Neural cell (in vitro differentiated cells): ENCODE measurements at regions not wholly inside any gene's neighbourhood (a gene's known extent, or its start where the extent isn't known, plus 50 kb on each side); places are given as distances from the start of the nearest gene placed in this dataset.

Source experiments
- H2AFZ ChIP-seq: fragments of 200-600, 300-800 bp; sonication (generic), shearing (Covaris generic); 2 replicates; pipeline ENCODE4 v1.6.0; 2014; ENCODE audit warnings: low read depth, mild to moderate bottlenecking, antibody characterized with exemption, low read length, moderate library complexity
- H3F3A ChIP-seq: fragments of 200-600 bp; shearing (Covaris generic); 2 replicates; pipeline ENCODE4 v1.6.1; 2016; ENCODE audit warnings: mild to moderate bottlenecking, moderate library complexity, mixed read lengths, antibody characterized with exemption, low read length; ENCODE audit not compliant: insufficient read depth, poor library complexity, severe bottlenecking
- H3K27ac ChIP-seq: fragments of 200-600, 300-800 bp; sonication (generic), shearing (Covaris generic); 2 replicates; pipeline ENCODE4 v1.5.1; 2014; ENCODE audit warnings: mild to moderate bottlenecking, low read length, moderate library complexity
- H3K27me3 ChIP-seq: fragments of 300-800, 200-600 bp; sonication (generic), shearing (Covaris generic); 2 replicates; pipeline ENCODE4 v1.6.0; 2014; ENCODE audit warnings: mild to moderate bottlenecking, low read depth, low read length, moderate library complexity; ENCODE audit not compliant: insufficient read depth
- H3K36me3 ChIP-seq: fragments of 300-800, 200-600 bp; sonication (generic), shearing (Covaris generic); 2 replicates; pipeline ENCODE4 v1.5.1; 2014; ENCODE audit warnings: mild to moderate bottlenecking, antibody characterized with exemption, low read length, moderate library complexity; ENCODE audit not compliant: insufficient read depth
- H3K4me2 ChIP-seq: fragments of 300-800, 200-600 bp; sonication (generic), shearing (Covaris generic); 2 replicates; pipeline ENCODE4 v1.6.0; 2014; ENCODE audit warnings: mild to moderate bottlenecking, low read length
- H3K4me3 ChIP-seq: fragments of 300-800, 200-600 bp; sonication (generic), shearing (Covaris generic); 2 replicates; pipeline ENCODE4 v1.5.1; 2014; ENCODE audit warnings: mild to moderate bottlenecking, low read length, moderate library complexity
- H3K79me2 ChIP-seq: fragments of 200-600 bp; shearing (Covaris generic); replicated peaks from 2 replicates; pipeline ENCODE4 v1.6.0; 2014; ENCODE audit warnings: mild to moderate bottlenecking, low read length, moderate library complexity; ENCODE audit not compliant: insufficient read depth
- H3K9ac ChIP-seq: fragments of 300-800, 200-600 bp; sonication (generic), shearing (Covaris generic); 2 replicates; pipeline ENCODE4 v1.6.1; 2016; ENCODE audit warnings: mild to moderate bottlenecking, low read length, mixed read lengths
- H3K9me2 ChIP-seq: fragments of 200-600 bp; shearing (Covaris generic); 2 replicates; pipeline ENCODE4 v1.6.1; 2016; ENCODE audit warnings: mild to moderate bottlenecking, low read length, mixed read lengths; ENCODE audit not compliant: insufficient read depth
- H3K9me3 ChIP-seq: fragments of 200-600, 300-800 bp; sonication (generic), shearing (Covaris generic); 2 replicates; pipeline ENCODE4 v1.6.1; 2016; ENCODE audit warnings: mild to moderate bottlenecking, mixed run types, low read length, moderate library complexity, mixed read lengths
- H4K20me1 ChIP-seq: fragments of 200-600 bp; shearing (Covaris generic); 2 replicates; pipeline ENCODE4 v1.6.1; 2016; ENCODE audit warnings: mild to moderate bottlenecking, mixed run types; ENCODE audit not compliant: insufficient read depth
- EP300 ChIP-seq: fragments of 450-650 bp; conservative IDR thresholded peaks from 2 replicates; pipeline ENCODE4 v1.6.1; 2014; ENCODE audit warnings: antibody characterized with exemption, mild to moderate bottlenecking, moderate library complexity; ENCODE audit not compliant: poor library complexity, severe bottlenecking
- EZH2 ChIP-seq: fragments of 200-600, 300-800 bp; shearing (Covaris generic), sonication (generic); IDR thresholded peaks from 2 replicates; pipeline ENCODE4 v1.6.1; 2014; ENCODE audit warnings: antibody characterized with exemption, low read length, borderline replicate concordance, mild to moderate bottlenecking; ENCODE audit not compliant: insufficient read depth, poor library complexity, severe bottlenecking
- MXI1 ChIP-seq: fragments of 450-650 bp; conservative IDR thresholded peaks from 2 replicates; pipeline ENCODE4 v1.6.1; 2014; ENCODE audit warnings: antibody characterized with exemption, mild to moderate bottlenecking; ENCODE audit not compliant: poor library complexity, severe bottlenecking
- POLR2AphosphoS5 ChIP-seq: IDR thresholded peaks from 2 replicates; pipeline ENCODE4 v1.6.1; 2012
- RAD21 ChIP-seq: fragments of 450-650 bp; conservative IDR thresholded peaks from 2 replicates; pipeline ENCODE4 v1.6.1; 2014; ENCODE audit warnings: antibody characterized with exemption, mild to moderate bottlenecking, moderate library complexity
- REST ChIP-seq: IDR thresholded peaks from 2 replicates; pipeline ENCODE4 v1.6.1; 2012; ENCODE audit warnings: borderline replicate concordance
- SMC3 ChIP-seq: fragments of 450-650 bp; conservative IDR thresholded peaks from 2 replicates; pipeline ENCODE4 v1.6.1; 2014; ENCODE audit warnings: antibody characterized with exemption, mild to moderate bottlenecking, moderate library complexity; ENCODE audit not compliant: poor library complexity
- TAF1 ChIP-seq: IDR thresholded peaks from 2 replicates; pipeline ENCODE4 v1.6.1; 2012; ENCODE audit warnings: low read depth
- TF ChIP-seq, protein P1 (sequence below): fragments of 450-650 bp; IDR thresholded peaks from 2 replicates; pipeline ENCODE4 v1.5.1; 2014; ENCODE audit warnings: antibody characterized with exemption, mild to moderate bottlenecking, moderate library complexity; ENCODE audit not compliant: poor library complexity, severe bottlenecking

- Histone ChIP-seq H3K79me2 (no peaks in the 10 kb centered on the region), H3K27me3 (no peaks in the 10 kb centered on the region), H3K4me2 (no peak overlapping the region), H2AFZ (no peak overlapping the region), H3K9me2 (no peaks in the 10 kb centered on the region), H3F3A (no peaks in the 10 kb centered on the region), H3K9ac (no peak overlapping the region), H3K4me3 (no peak overlapping the region), H3K27ac (no peak overlapping the region), H3K9me3 (no peaks in the 10 kb centered on the region), H3K36me3 (no peaks in the 10 kb centered on the region), H4K20me1 (no peaks in the 10 kb centered on the region)
- TF ChIP-seq MXI1 (no peak), REST (no peak), SMC3 (no peak), POLR2AphosphoS5 (no peak), EP300 (no peak), RAD21 (no peak), TAF1 (no peak), EZH2 (no peak)
- TF ChIP-seq, protein P1, sequence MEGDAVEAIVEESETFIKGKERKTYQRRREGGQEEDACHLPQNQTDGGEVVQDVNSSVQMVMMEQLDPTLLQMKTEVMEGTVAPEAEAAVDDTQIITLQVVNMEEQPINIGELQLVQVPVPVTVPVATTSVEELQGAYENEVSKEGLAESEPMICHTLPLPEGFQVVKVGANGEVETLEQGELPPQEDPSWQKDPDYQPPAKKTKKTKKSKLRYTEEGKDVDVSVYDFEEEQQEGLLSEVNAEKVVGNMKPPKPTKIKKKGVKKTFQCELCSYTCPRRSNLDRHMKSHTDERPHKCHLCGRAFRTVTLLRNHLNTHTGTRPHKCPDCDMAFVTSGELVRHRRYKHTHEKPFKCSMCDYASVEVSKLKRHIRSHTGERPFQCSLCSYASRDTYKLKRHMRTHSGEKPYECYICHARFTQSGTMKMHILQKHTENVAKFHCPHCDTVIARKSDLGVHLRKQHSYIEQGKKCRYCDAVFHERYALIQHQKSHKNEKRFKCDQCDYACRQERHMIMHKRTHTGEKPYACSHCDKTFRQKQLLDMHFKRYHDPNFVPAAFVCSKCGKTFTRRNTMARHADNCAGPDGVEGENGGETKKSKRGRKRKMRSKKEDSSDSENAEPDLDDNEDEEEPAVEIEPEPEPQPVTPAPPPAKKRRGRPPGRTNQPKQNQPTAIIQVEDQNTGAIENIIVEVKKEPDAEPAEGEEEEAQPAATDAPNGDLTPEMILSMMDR, result no peak
Observed at GRCh38 chr9:26605367-26605766, 287.2 kb downstream of the CAAP1 start.

- H3K27ac ChIP-seq, result no peak overlapping the region
Observed at GRCh38 chr9:26604076-26604662, 288.4 kb downstream of the CAAP1 start.

More at GRCh38 chr9:26604076-26604662, 288.4 kb downstream of the CAAP1 start:
- Histone ChIP-seq H3K36me3 (no peaks in the 10 kb centered on the region), H2AFZ (no peak overlapping the region), H3K9me3 (no peaks in the 10 kb centered on the region), H3K79me2 (no peaks in the 10 kb centered on the region), H3K27me3 (no peaks in the 10 kb centered on the region), H3K9ac (no peak overlapping the region), H3F3A (no peaks in the 10 kb centered on the region), H3K4me2 (no peak overlapping the region), H3K9me2 (no peaks in the 10 kb centered on the region), H3K4me3 (no peak overlapping the region), H4K20me1 (no peaks in the 10 kb centered on the region)
- TF ChIP-seq RAD21 (no peak), SMC3 (no peak), REST (no peak), MXI1 (no peak), EZH2 (no peak), EP300 (no peak)
- TF ChIP-seq, protein P1, result no peak
